ENCODE measurements at regions not wholly inside any gene's neighbourhood (a gene's known extent, or its start where the extent isn't known, plus 50 kb on each side); places are given as distances from the start of the nearest gene placed in this dataset.

GRCh38 chr7:41182782-41183181, 520.1 kb downstream of the INHBA start (continued):
- TF ChIP-seq ETS1 (IDR thresholded peaks at IDR 0.05), result no peak
- TF ChIP-seq EZH2phosphoT487 (IDR thresholded peaks at IDR 0.05; ENCODE audit: unreplicated experiment), result no peak
- no peak for TF ChIP-seq STAT1 (IDR thresholded peaks at IDR 0.05; ENCODE audit: unreplicated experiment)
- no peak for TF ChIP-seq POLR2AphosphoS5 (IDR thresholded peaks at IDR 0.05; ENCODE audit: low read depth)

GRCh38 chr7:41175435-41175834, 527.5 kb downstream of the INHBA start:
- no peak for TF ChIP-seq NANOG (IDR thresholded peaks at IDR 0.05; ENCODE audit: borderline replicate concordance)
- TF ChIP-seq ETS1 (IDR thresholded peaks at IDR 0.05), result no peak
- TF ChIP-seq JUNB (IDR thresholded peaks at IDR 0.05; ENCODE audit: unreplicated experiment), result no peak
- TF ChIP-seq REST (IDR thresholded peaks at IDR 0.05; ENCODE audit: unreplicated experiment), result no peak
- no peak for TF ChIP-seq POLR2AphosphoS5 (IDR thresholded peaks at IDR 0.05; ENCODE audit: low read depth)
- TF ChIP-seq EZH2phosphoT487 (IDR thresholded peaks at IDR 0.05; ENCODE audit: unreplicated experiment), result no peak
- TF ChIP-seq STAT1 (IDR thresholded peaks at IDR 0.05; ENCODE audit: unreplicated experiment), result no peak
- H3K4me3 Mint-ChIP-seq, result no peak overlapping the region

GRCh38 chr7:41174521-41174920, 528.4 kb downstream of the INHBA start:
- Mint-ChIP-seq H3K9me3 (no peaks in the 10 kb centered on the region), H3K4me1 (peaks cover 9% of the 10 kb centered on the region; the same call in 2 of the 3 replicates), H3K36me3 (ENCODE audit: low read depth) (no peaks in the 10 kb centered on the region), H3K4me3 (no peak overlapping the region), H3K27me3 (ENCODE audit: insufficient read depth, low read depth, poor library complexity) (no peaks in the 10 kb centered on the region), H3K27ac (no peak overlapping the region)
- ATAC-seq (no peak), DNase-seq (ENCODE audit: low spot score) (no peak)
- Histone ChIP-seq H2AFZ (no peak overlapping the region), H3K4me3 (no peak overlapping the region), H3F3A (replicated peaks; ENCODE audit: low read depth) (no peaks in the 10 kb centered on the region), H3K9me2 (ENCODE audit: insufficient read depth) (peaks cover 4% of the 10 kb centered on the region; the same call in 1 of the 2 replicates), H3K4me2 (no peak overlapping the region), H3K27ac (ENCODE audit: low read depth) (no peak overlapping the region), H3K27me3 (ENCODE audit: insufficient read depth) (no peaks in the 10 kb centered on the region), H3K4me1 (ENCODE audit: insufficient read depth) (peaks cover 14% of the 10 kb centered on the region; the same call in 1 of the 2 replicates), H4K20me1 (replicated peaks; ENCODE audit: insufficient read depth) (no peaks in the 10 kb centered on the region), H3K36me3 (ENCODE audit: insufficient read depth) (no peaks in the 10 kb centered on the region), H3K79me2 (replicated peaks; ENCODE audit: insufficient read depth) (no peaks in the 10 kb centered on the region)
- TF ChIP-seq ZNF331 (CRISPR knock-in tag; IDR thresholded peaks at IDR 0.05; ENCODE audit: low read depth) (no peak), CREB1 (CRISPR knock-in tag; IDR thresholded peaks at IDR 0.05; ENCODE audit: low read depth) (no peak), NANOG (IDR thresholded peaks at IDR 0.05; ENCODE audit: borderline replicate concordance) (no peak), CTCF (conservative IDR thresholded peaks at IDR 0.05; ENCODE audit: low read depth in 2 of 2) (no peak), EZH2phosphoT487 (IDR thresholded peaks at IDR 0.05; ENCODE audit: unreplicated experiment) (no peak), STAT1 (IDR thresholded peaks at IDR 0.05; ENCODE audit: unreplicated experiment) (no peak), POLR2AphosphoS5 (IDR thresholded peaks at IDR 0.05; ENCODE audit: low read depth) (no peak), ETS1 (IDR thresholded peaks at IDR 0.05) (no peak), ZNF114 (CRISPR knock-in tag; IDR thresholded peaks at IDR 0.05) (no peak)

More at GRCh38 chr7:41175435-41175834, 527.5 kb downstream of the INHBA start:
- H3K27ac Mint-ChIP-seq, result no peak overlapping the region
- H3F3A ChIP-seq (replicated peaks; ENCODE audit: low read depth), result no peaks in the 10 kb centered on the region
- no peaks in the 10 kb centered on the region for H3K36me3 Mint-ChIP-seq (ENCODE audit: low read depth)
- H4K20me1 ChIP-seq (replicated peaks; ENCODE audit: insufficient read depth), result no peaks in the 10 kb centered on the region
- peaks cover 4% of the 10 kb centered on the region; the same call in 1 of the 2 replicates for H3K9me2 ChIP-seq (ENCODE audit: insufficient read depth)
- H3K4me1 Mint-ChIP-seq, result peaks cover 9% of the 10 kb centered on the region; the same call in 2 of the 3 replicates
- H3K4me2 ChIP-seq, result no peak overlapping the region
- peaks cover 14% of the 10 kb centered on the region; the same call in 1 of the 2 replicates for H3K4me1 ChIP-seq (ENCODE audit: insufficient read depth)
- ATAC-seq (no peak; the same call in 2 of the 3 replicates), DNase-seq (ENCODE audit: low spot score) (peak; percentile 9)
- H2AFZ ChIP-seq, result no peak overlapping the region
- no peak overlapping the region for H3K27ac ChIP-seq (ENCODE audit: low read depth)
- H3K9me3 Mint-ChIP-seq, result no peaks in the 10 kb centered on the region
- no peaks in the 10 kb centered on the region for H3K27me3 ChIP-seq (ENCODE audit: insufficient read depth)
- no peaks in the 10 kb centered on the region for H3K36me3 ChIP-seq (ENCODE audit: insufficient read depth)
- no peaks in the 10 kb centered on the region for H3K27me3 Mint-ChIP-seq (ENCODE audit: insufficient read depth, low read depth, poor library complexity)
- H3K79me2 ChIP-seq (replicated peaks; ENCODE audit: insufficient read depth), result no peaks in the 10 kb centered on the region
- H3K4me3 ChIP-seq, result no peak overlapping the region

All from GM23338 (cell line).